ENCODE measurements at regions not wholly inside any gene's neighbourhood (a gene's known extent, or its start where the extent isn't known, plus 50 kb on each side); places are given as distances from the start of the nearest gene placed in this dataset.
"Not testable (repeated sequence)": the region's sequence is repeated elsewhere in the genome, so short reads cannot be mapped to it uniquely, and the experiment has no call there.

GRCh38 chr1:143839182-143839581, 132.6 kb downstream of the FAM72C start:
- TF ChIP-seq, protein P1, sequence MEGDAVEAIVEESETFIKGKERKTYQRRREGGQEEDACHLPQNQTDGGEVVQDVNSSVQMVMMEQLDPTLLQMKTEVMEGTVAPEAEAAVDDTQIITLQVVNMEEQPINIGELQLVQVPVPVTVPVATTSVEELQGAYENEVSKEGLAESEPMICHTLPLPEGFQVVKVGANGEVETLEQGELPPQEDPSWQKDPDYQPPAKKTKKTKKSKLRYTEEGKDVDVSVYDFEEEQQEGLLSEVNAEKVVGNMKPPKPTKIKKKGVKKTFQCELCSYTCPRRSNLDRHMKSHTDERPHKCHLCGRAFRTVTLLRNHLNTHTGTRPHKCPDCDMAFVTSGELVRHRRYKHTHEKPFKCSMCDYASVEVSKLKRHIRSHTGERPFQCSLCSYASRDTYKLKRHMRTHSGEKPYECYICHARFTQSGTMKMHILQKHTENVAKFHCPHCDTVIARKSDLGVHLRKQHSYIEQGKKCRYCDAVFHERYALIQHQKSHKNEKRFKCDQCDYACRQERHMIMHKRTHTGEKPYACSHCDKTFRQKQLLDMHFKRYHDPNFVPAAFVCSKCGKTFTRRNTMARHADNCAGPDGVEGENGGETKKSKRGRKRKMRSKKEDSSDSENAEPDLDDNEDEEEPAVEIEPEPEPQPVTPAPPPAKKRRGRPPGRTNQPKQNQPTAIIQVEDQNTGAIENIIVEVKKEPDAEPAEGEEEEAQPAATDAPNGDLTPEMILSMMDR (IDR thresholded peaks at IDR 0.05 in 4 of 5, conservative IDR thresholded peaks at IDR 0.05 in 1 of 5), result not testable (repeated sequence)
- not testable (repeated sequence) for TF ChIP-seq POLR2A (IDR thresholded peaks at IDR 0.05)

All from gastrocnemius medialis (tissue), 4 donors.